Choroid plexus epithelial cell (primary cell): ENCODE measurements at regions not wholly inside any gene's neighbourhood (a gene's known extent, or its start where the extent isn't known, plus 50 kb on each side); places are given as distances from the start of the nearest gene placed in this dataset.

Experiments
- DNase-seq: peaks from one replicate; pipeline ENCODE4 v3.0.0-alpha.2; 2010; ENCODE audit warnings: low read depth
- H3K4me3 ChIP-seq: 2 replicates; pipeline ENCODE4 v1.5.1; 2011; ENCODE audit warnings: low read depth, mild to moderate bottlenecking, control low read depth, low read length, moderate library complexity
- CTCF ChIP-seq: conservative IDR thresholded peaks from 2 replicates; pipeline ENCODE4 v1.5.1; 2011; ENCODE audit warnings: low read depth, mild to moderate bottlenecking, control low read depth, inconsistent platforms, low read length, moderate library complexity

GRCh38 chr2:67936969-67937368 lies 125.8 kb downstream of the C1D start:
- H3K4me3 ChIP-seq, result no peak overlapping the region
- no peak for TF ChIP-seq CTCF
- DNase-seq, result no peak

- no peak overlapping the region for H3K4me3 ChIP-seq
- no peak for TF ChIP-seq CTCF
These were observed 124.8 kb downstream of the C1D start for GRCh38 chr2:67938053-67938452.

GRCh38 chr2:67945056-67945455 lies 117.7 kb downstream of the C1D start:
- H3K4me3 ChIP-seq, result no peak overlapping the region
- DNase-seq, result no peak
- TF ChIP-seq CTCF, result no peak

More at GRCh38 chr2:67938053-67938452, 124.8 kb downstream of the C1D start:
- no peak for DNase-seq

- no peak overlapping the region for H3K4me3 ChIP-seq
- peak; percentile 13 for DNase-seq
- no peak for TF ChIP-seq CTCF
These were observed 116.9 kb downstream of the C1D start for GRCh38 chr2:67945940-67946339.

GRCh38 chr2:67948057-67948456 lies 114.7 kb downstream of the C1D start:
- H3K4me3 ChIP-seq, result no peak overlapping the region
- no peak for TF ChIP-seq CTCF
- no peak for DNase-seq

GRCh38 chr2:67948506-67948905 lies 114.3 kb downstream of the C1D start:
- DNase-seq, result no peak
- no peak overlapping the region for H3K4me3 ChIP-seq
- no peak for TF ChIP-seq CTCF

- no peak for TF ChIP-seq CTCF
- no peak overlapping the region for H3K4me3 ChIP-seq
- no peak for DNase-seq
These were observed 112.8 kb downstream of the C1D start for GRCh38 chr2:67950018-67950417.
